GM12878 (cell line): ENCODE measurements at regions not wholly inside any gene's neighbourhood (a gene's known extent, or its start where the extent isn't known, plus 50 kb on each side); places are given as distances from the start of the nearest gene placed in this dataset.

Experiments
- ATAC-seq: fragments of 200-7000 bp; cut with Tn5 transposase; 3 replicates; pipeline ENCODE4 v1.9.1; 2020; ENCODE audit warnings: mild to moderate bottlenecking, moderate library complexity
- BruUV-seq: library from RNA; stranded (reverse); fragments of 400-500 nt; replicated peaks from 2 replicates; lab custom pipeline; 2021; lab: Mats Ljungman, UMichigan
- CTCF ChIA-PET: fragments of 300-600 bp; sonication (Branson Sonifier 250); formaldehyde crosslinking; extraction: SDS; loops from one replicate; lab custom pipeline; 2021; ENCODE audit warnings: inconsistent platforms; lab: Yijun Ruan, JAX
- POLR2A ChIA-PET: fragments of 350-600 bp; formaldehyde crosslinking; extraction: SDS; loops from one replicate; lab custom pipeline; 2021; ENCODE audit warnings: inconsistent platforms; lab: Charles Lee
- RAD21 ChIA-PET: fragments of 300-600 bp; sonication (Branson Sonifier 250); formaldehyde crosslinking; loops from one replicate; lab custom pipeline; 2023; ENCODE audit warnings: antibody characterized with exemption; ENCODE audit not compliant: unreplicated experiment; lab: Charles Lee
- SMC1A ChIA-PET: fragments of 300-600 bp; sonication (Branson Sonifier 250); formaldehyde crosslinking; loops from one replicate; lab custom pipeline; 2023; ENCODE audit not compliant: unreplicated experiment, uncharacterized antibody; lab: Charles Lee
- DNase-seq: peaks from one replicate; pipeline ENCODE4 v3.0.0-alpha.2; 2011; ENCODE audit warnings: low read depth, low spot score
- FAIRE-seq: peaks from 3 replicates; lab custom pipeline; 2011; peaks lifted over from hg19 to GRCh38; lab: Jason Lieb, UNC
- H2AFZ ChIP-seq: 2 replicates; pipeline ENCODE4 v1.6.0; 2011; ENCODE audit warnings: low read depth, low read length, control low read depth; ENCODE audit not compliant: control insufficient read depth
- H3K27ac ChIP-seq: 2 replicates; pipeline ENCODE4 v1.5.1; 2011; ENCODE audit warnings: control low read depth; ENCODE audit not compliant: control insufficient read depth, insufficient read depth
- H3K27me3 ChIP-seq, 2 experiments: replicated peaks in 1 of 2; 2 replicates each; pipeline versions ENCODE4 v1.6.0 to v1.6.1; 2011; ENCODE audit warnings: low read length in 1 of 2; ENCODE audit not compliant: control insufficient read depth in 2 of 2, insufficient read depth in 2 of 2
- H3K36me3 ChIP-seq, 2 experiments: 2 replicates each; pipeline ENCODE4 v1.5.1; 2011; ENCODE audit warnings: low read length in 1 of 2; ENCODE audit not compliant: control insufficient read depth in 2 of 2, insufficient read depth in 2 of 2
- H3K4me1 ChIP-seq: 2 replicates; pipeline ENCODE4 v1.6.1; 2011; ENCODE audit warnings: mild to moderate bottlenecking, low read length, moderate library complexity, mixed read lengths; ENCODE audit not compliant: control insufficient read depth, insufficient read depth
- H3K4me2 ChIP-seq: 2 replicates; pipeline ENCODE4 v1.6.0; 2011; ENCODE audit warnings: control low read depth; ENCODE audit not compliant: control insufficient read depth, insufficient read depth
- H3K4me3 ChIP-seq: fragments of 200-600 bp; sonication (generic); 2 replicates; pipeline ENCODE4 v1.5.1; 2016
- H3K79me2 ChIP-seq: 2 replicates; pipeline ENCODE4 v1.6.0; 2011; ENCODE audit warnings: low read length; ENCODE audit not compliant: control insufficient read depth, insufficient read depth
- H3K9ac ChIP-seq: 2 replicates; pipeline ENCODE4 v1.8.0; 2011; ENCODE audit warnings: low read length, control low read depth, mixed read lengths; ENCODE audit not compliant: control insufficient read depth, insufficient read depth
- H3K9me3 ChIP-seq: replicated peaks from 3 replicates; pipeline ENCODE4 v1.5.1; 2011; ENCODE audit warnings: mild to moderate bottlenecking, low read length; ENCODE audit not compliant: control insufficient read depth, insufficient read depth
- H4K20me1 ChIP-seq: 2 replicates; pipeline ENCODE4 v1.6.0; 2011; ENCODE audit not compliant: control insufficient read depth, insufficient read depth
- ATF2 ChIP-seq: IDR thresholded peaks from 2 replicates; pipeline ENCODE4 v1.6.1; 2012; ENCODE audit warnings: low read length, inconsistent platforms
- BCL3 ChIP-seq: IDR thresholded peaks from 2 replicates; pipeline ENCODE4 v1.6.1; 2011; ENCODE audit warnings: borderline replicate concordance, low read depth, mild to moderate bottlenecking, moderate library complexity, low read length; ENCODE audit not compliant: insufficient read depth, poor library complexity, severe bottlenecking
- BRCA1 ChIP-seq: IDR thresholded peaks from 2 replicates; pipeline ENCODE4 v1.6.1; 2011; ENCODE audit warnings: low read depth, low read length, improper control_type of control experiment
- HDAC2 ChIP-seq: fragments of 200-600 bp; sonication (generic); IDR thresholded peaks from 2 replicates; pipeline ENCODE4 v1.6.1; 2017
- HDGF ChIP-seq: fragments of 450-650 bp; IDR thresholded peaks from 2 replicates; pipeline ENCODE4 v1.6.1; 2016; ENCODE audit warnings: antibody characterized with exemption
- MEF2A ChIP-seq: IDR thresholded peaks from 2 replicates; pipeline ENCODE4 v1.6.1; 2011; ENCODE audit warnings: low read depth, mild to moderate bottlenecking, low read length, moderate library complexity; ENCODE audit not compliant: insufficient read depth
- RCOR1 ChIP-seq: conservative IDR thresholded peaks from 2 replicates; pipeline ENCODE4 v1.6.1; 2012; ENCODE audit warnings: low read depth, low read length, improper control_type of control experiment
- RUNX3 ChIP-seq: IDR thresholded peaks from 2 replicates; pipeline ENCODE4 v1.6.1; 2012; ENCODE audit warnings: low read length, inconsistent platforms
- SUZ12 ChIP-seq: fragments of 200-600 bp; sonication (generic); IDR thresholded peaks from one replicate; pipeline ENCODE4 v1.6.1; 2018; ENCODE audit warnings: antibody characterized with exemption, mild to moderate bottlenecking; ENCODE audit not compliant: unreplicated experiment
- USF1 ChIP-seq: IDR thresholded peaks from 2 replicates; pipeline ENCODE4 v1.6.1; 2011; ENCODE audit warnings: borderline replicate concordance, low read depth, mild to moderate bottlenecking, moderate library complexity, mixed read lengths, low read length; ENCODE audit not compliant: insufficient read depth; ENCODE audit errors: extremely low read length
- ZBTB40 ChIP-seq: fragments of 450-650 bp; IDR thresholded peaks from 2 replicates; pipeline ENCODE4 v1.6.1; 2016; ENCODE audit warnings: mild to moderate bottlenecking, moderate library complexity, borderline replicate concordance
- ZZZ3 ChIP-seq: IDR thresholded peaks from 2 replicates; pipeline ENCODE4 v1.6.1; 2011; ENCODE audit warnings: low read depth; ENCODE audit not compliant: control insufficient read depth, insufficient read length
- WGBS: methylation state at CpG from one replicate; pipeline ENCODE4 v1.1.6; 2016; ENCODE audit warnings: low lambda C conversion rate; ENCODE audit not compliant: insufficient replicate concordance, insufficient coverage; ENCODE audit errors: missing lambda C conversion rate; 5-methylcytosine and 5-hydroxymethylcytosine counted together
- in situ Hi-C: fragments of 300-500 bp; cut with MboI; formaldehyde crosslinking; loops from 9 replicates; pipeline ENCODE4 v1.14.3; 2018; ENCODE audit warnings: mixed read lengths
- intact Hi-C: fragments of 100-400 bp; cut with micrococcal nuclease; formaldehyde crosslinking; loops from one replicate; pipeline ENCODE4 v1.14.2; 2022; ENCODE audit not compliant: unreplicated experiment
- TF ChIP-seq, protein P1 (sequence below): IDR thresholded peaks from 2 replicates; pipeline ENCODE4 v1.6.1; 2012; ENCODE audit warnings: low read depth, low read length, improper control_type of control experiment

DNA sequence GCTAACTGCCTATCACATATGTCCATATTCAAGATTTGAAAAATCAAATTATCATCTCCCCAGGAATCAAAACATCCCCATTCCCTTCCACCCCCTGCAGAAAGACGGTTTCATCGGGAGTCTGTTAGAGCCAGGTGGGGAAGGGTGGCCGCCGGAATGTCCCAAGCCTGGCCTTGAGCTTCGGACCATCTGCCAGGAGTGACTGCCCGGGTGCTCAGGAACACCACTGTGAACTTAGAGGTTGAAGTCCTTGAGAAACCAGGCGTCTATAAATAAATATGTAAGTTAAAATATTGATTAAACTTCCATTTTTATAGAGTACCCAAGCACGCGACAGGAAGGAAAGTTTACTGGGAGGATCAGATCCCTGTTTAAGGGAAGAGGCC lies 250.8 kb downstream of the DLL1 start (continued):
- no peak for TF ChIP-seq ATF2
- TF ChIP-seq RCOR1: no peak
- TF ChIP-seq HDAC2: no peak
- TF ChIP-seq, protein P1, sequence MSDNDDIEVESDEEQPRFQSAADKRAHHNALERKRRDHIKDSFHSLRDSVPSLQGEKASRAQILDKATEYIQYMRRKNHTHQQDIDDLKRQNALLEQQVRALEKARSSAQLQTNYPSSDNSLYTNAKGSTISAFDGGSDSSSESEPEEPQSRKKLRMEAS: no peak
- TF ChIP-seq, all 136 proteins: peak for 0

GRCh38 chr6:170039156-170040114 lies 251.4 kb downstream of the DLL1 start:
- RAD21 ChIA-PET: no interaction called here
- Histone ChIP-seq H3K27ac (no peak overlapping the region), H2AFZ (no peak overlapping the region), H3K9ac (no peak overlapping the region), H3K79me2 (no peaks in the 10 kb centered on the region), H3K36me3 (no peaks in the 10 kb centered on the region), H3K9me3 (no peaks in the 10 kb centered on the region; the same call in 2 of the 3 replicates), H4K20me1 (no peaks in the 10 kb centered on the region), H3K4me3 (no peak overlapping the region), H3K27me3 (no peaks in the 10 kb centered on the region), H3K4me2 (no peak overlapping the region), H3K4me1 (no peaks in the 10 kb centered on the region)
- CTCF ChIA-PET: no interaction called here
- intact Hi-C loops: no loop called here
- no TSS peak for BruUV-seq
- DNase-seq (no peak), FAIRE-seq (no peak), ATAC-seq (no peak)
- in situ Hi-C loops: no loop called here
- POLR2A ChIA-PET: no interaction called here
- 38% methylated on average over 25 of the region's 28 CpGs for WGBS
- SMC1A ChIA-PET: no interaction called here
- TF ChIP-seq MEF2A (no peak), BRCA1 (no peak), RUNX3 (no peak), BCL3 (no peak), ZZZ3 (no peak), SUZ12 (no peak), USF1 (no peak), ZBTB40 (no peak), HDGF (no peak)
